Fibroblast of lung (primary cell): ENCODE measurements at regions not wholly inside any gene's neighbourhood (a gene's known extent, or its start where the extent isn't known, plus 50 kb on each side); places are given as distances from the start of the nearest gene placed in this dataset.

Experiments used
- DNase-seq, 2 donors: peaks; one replicate each; pipeline versions ENCODE4 v3.0.0 to v3.0.0-alpha.2; 2010; ENCODE audit warnings: low read depth in 2 of 2
- H2AFZ ChIP-seq: 2 replicates; pipeline ENCODE4 v1.5.1; 2012; ENCODE audit warnings: low read length, control low read depth, inconsistent platforms
- H3K27ac ChIP-seq: 2 replicates; pipeline ENCODE4 v1.5.1; 2011; ENCODE audit warnings: low read length, control low read depth; ENCODE audit not compliant: insufficient read depth
- H3K27me3 ChIP-seq: 2 replicates; pipeline ENCODE4 v1.5.1; 2011; ENCODE audit warnings: mild to moderate bottlenecking, low read length; ENCODE audit not compliant: control insufficient read depth, insufficient read depth
- H3K36me3 ChIP-seq: 2 replicates; pipeline ENCODE4 v1.5.1; 2011; ENCODE audit warnings: low read length; ENCODE audit not compliant: control insufficient read depth, insufficient read depth
- H3K4me1 ChIP-seq: 2 replicates; pipeline ENCODE4 v1.5.1; 2011; ENCODE audit warnings: low read length; ENCODE audit not compliant: control insufficient read depth, insufficient read depth; ENCODE audit errors: extremely low read depth
- H3K4me2 ChIP-seq: 2 replicates; pipeline ENCODE4 v1.5.1; 2011; ENCODE audit warnings: low read length, control low read depth; ENCODE audit not compliant: insufficient read depth; ENCODE audit errors: extremely low read depth
- H3K4me3 ChIP-seq, 4 experiments: fragments of 200-600 bp in 1 of 4; sonication (generic) in 1 of 4; replicated peaks in 1 of 4; 2 replicates each; pipeline ENCODE4 v1.5.1; 2011 to 2016; ENCODE audit warnings: low read length in 4 of 4, low read depth in 3 of 4, mild to moderate bottlenecking in 3 of 4, control low read depth in 2 of 4, inconsistent platforms in 1 of 4, mixed read lengths in 1 of 4; ENCODE audit not compliant: insufficient read depth in 1 of 4; ENCODE audit errors: control extremely low read depth in 1 of 4
- H3K79me2 ChIP-seq: 2 replicates; pipeline ENCODE4 v1.5.1; 2012; ENCODE audit warnings: mild to moderate bottlenecking, low read length, inconsistent platforms; ENCODE audit not compliant: control insufficient read depth, insufficient read depth
- H3K9ac ChIP-seq: 2 replicates; pipeline ENCODE4 v1.5.1; 2011; ENCODE audit warnings: mild to moderate bottlenecking, low read length, control low read depth; ENCODE audit not compliant: insufficient read depth
- H3K9me3 ChIP-seq: 2 replicates; pipeline ENCODE4 v1.5.1; 2012; ENCODE audit warnings: low read depth, low read length; ENCODE audit not compliant: control insufficient read depth, insufficient read depth
- H4K20me1 ChIP-seq: 2 replicates; pipeline ENCODE4 v1.5.1; 2011; ENCODE audit warnings: low read length; ENCODE audit not compliant: control insufficient read depth, insufficient read depth; ENCODE audit errors: extremely low read depth
- EZH2 ChIP-seq: IDR thresholded peaks from 2 replicates; pipeline ENCODE4 v1.5.1; 2012; ENCODE audit warnings: low read length, control low read depth, mild to moderate bottlenecking; ENCODE audit errors: missing control alignments
- TF ChIP-seq, protein P1 (sequence below), 2 donors: IDR thresholded peaks in 1 of 2; conservative IDR thresholded peaks in 1 of 2; 1 replicate in 1 of 2; 2 replicates in 1 of 2; pipeline ENCODE4 v1.5.1; 2011 to 2012; ENCODE audit warnings: low read length in 2 of 2, control low read depth in 1 of 2, inconsistent platforms in 1 of 2, low read depth in 1 of 2, mild to moderate bottlenecking in 1 of 2

DNA sequence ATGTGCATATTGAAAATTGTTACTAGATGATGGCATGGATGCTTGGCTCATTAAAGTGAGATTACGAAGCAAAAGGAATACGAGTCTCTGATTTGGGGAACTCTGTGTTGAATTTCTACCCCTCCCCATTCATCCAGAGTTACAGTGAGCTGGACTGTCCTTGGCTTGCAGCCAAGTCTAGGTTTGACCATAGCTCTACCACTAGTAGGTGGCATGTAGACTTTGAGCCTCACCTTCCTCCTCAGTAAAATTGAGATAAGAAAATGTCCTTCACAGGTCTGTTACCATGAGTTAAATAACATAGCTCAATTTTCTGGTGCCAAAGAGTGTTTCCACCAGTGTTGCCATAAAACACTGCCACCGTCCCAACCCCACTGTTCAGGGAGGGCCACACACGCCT is 727.6 kb upstream of the ID2 start:
- Histone ChIP-seq H3K4me2 (no peak overlapping the region), H2AFZ (no peak overlapping the region), H3K4me1 (no peaks in the 10 kb centered on the region), H3K79me2 (no peaks in the 10 kb centered on the region), H3K9ac (no peak overlapping the region), H3K4me3 (no peak overlapping the region), H4K20me1 (no peaks in the 10 kb centered on the region), H3K27ac (no peak overlapping the region), H3K9me3 (no peaks in the 10 kb centered on the region), H3K27me3 (peaks cover 2% of the 10 kb centered on the region), H3K36me3 (no peaks in the 10 kb centered on the region)
- TF ChIP-seq EZH2, result no peak
- TF ChIP-seq, protein P1, sequence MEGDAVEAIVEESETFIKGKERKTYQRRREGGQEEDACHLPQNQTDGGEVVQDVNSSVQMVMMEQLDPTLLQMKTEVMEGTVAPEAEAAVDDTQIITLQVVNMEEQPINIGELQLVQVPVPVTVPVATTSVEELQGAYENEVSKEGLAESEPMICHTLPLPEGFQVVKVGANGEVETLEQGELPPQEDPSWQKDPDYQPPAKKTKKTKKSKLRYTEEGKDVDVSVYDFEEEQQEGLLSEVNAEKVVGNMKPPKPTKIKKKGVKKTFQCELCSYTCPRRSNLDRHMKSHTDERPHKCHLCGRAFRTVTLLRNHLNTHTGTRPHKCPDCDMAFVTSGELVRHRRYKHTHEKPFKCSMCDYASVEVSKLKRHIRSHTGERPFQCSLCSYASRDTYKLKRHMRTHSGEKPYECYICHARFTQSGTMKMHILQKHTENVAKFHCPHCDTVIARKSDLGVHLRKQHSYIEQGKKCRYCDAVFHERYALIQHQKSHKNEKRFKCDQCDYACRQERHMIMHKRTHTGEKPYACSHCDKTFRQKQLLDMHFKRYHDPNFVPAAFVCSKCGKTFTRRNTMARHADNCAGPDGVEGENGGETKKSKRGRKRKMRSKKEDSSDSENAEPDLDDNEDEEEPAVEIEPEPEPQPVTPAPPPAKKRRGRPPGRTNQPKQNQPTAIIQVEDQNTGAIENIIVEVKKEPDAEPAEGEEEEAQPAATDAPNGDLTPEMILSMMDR (conservative IDR thresholded peaks at IDR 0.05 in 1 of 2, IDR thresholded peaks at IDR 0.05 in 1 of 2; ENCODE audit: low read depth in 1 of 2, low read length in 2 of 2), result no peak
- no peak for DNase-seq

GRCh38 chr2:7956126-7956689 is 725.6 kb upstream of the ID2 start:
- Histone ChIP-seq H3K27ac (no peak overlapping the region), H2AFZ (no peak overlapping the region), H3K9ac (no peak overlapping the region), H3K79me2 (no peaks in the 10 kb centered on the region), H3K36me3 (no peaks in the 10 kb centered on the region), H3K27me3 (peaks cover 2% of the 10 kb centered on the region), H4K20me1 (no peaks in the 10 kb centered on the region), H3K4me2 (no peak overlapping the region), H3K4me1 (no peaks in the 10 kb centered on the region), H3K9me3 (no peaks in the 10 kb centered on the region), H3K4me3 (no peak overlapping the region)
- TF ChIP-seq EZH2, result no peak
- TF ChIP-seq, protein P1 (conservative IDR thresholded peaks at IDR 0.05 in 1 of 2, IDR thresholded peaks at IDR 0.05 in 1 of 2; ENCODE audit: low read depth in 1 of 2, low read length in 2 of 2), result no peak
- peak in 1 of 2 donors; percentile 11 for DNase-seq

- no peak for TF ChIP-seq EZH2
- TF ChIP-seq, protein P1 (conservative IDR thresholded peaks at IDR 0.05 in 1 of 2, IDR thresholded peaks at IDR 0.05 in 1 of 2; ENCODE audit: low read depth in 1 of 2, low read length in 2 of 2), result no peak
- H3K4me2 ChIP-seq, result no peak overlapping the region
- DNase-seq, result no peak
- no peaks in the 10 kb centered on the region for H4K20me1 ChIP-seq
- H3K36me3 ChIP-seq, result no peaks in the 10 kb centered on the region
- no peak overlapping the region for H2AFZ ChIP-seq
- no peaks in the 10 kb centered on the region for H3K79me2 ChIP-seq
- no peak overlapping the region for H3K27ac ChIP-seq
- no peak overlapping the region for H3K9ac ChIP-seq
- no peaks in the 10 kb centered on the region for H3K4me1 ChIP-seq
- no peaks in the 10 kb centered on the region for H3K9me3 ChIP-seq
- no peak overlapping the region for H3K4me3 ChIP-seq
- no peaks in the 10 kb centered on the region for H3K27me3 ChIP-seq
Measured at GRCh38 chr2:7961550-7961949, 720.3 kb upstream of the ID2 start.
